ENCODE measurements at regions not wholly inside any gene's neighbourhood (a gene's known extent, or its start where the extent isn't known, plus 50 kb on each side); places are given as distances from the start of the nearest gene placed in this dataset.

- DNase-seq: peak; percentile 81
These were observed 86.5 kb upstream of the PFKP start for GRCh38 chr10:2980791-2981360.

- DNase-seq: no peak
These were observed 87.2 kb upstream of the PFKP start for GRCh38 chr10:2980116-2980515.

GRCh38 chr10:2979306-2979705 is 88.0 kb upstream of the PFKP start:
- DNase-seq: no peak

GRCh38 chr10:2978574-2979273 is 88.6 kb upstream of the PFKP start:
- no peak for DNase-seq

GRCh38 chr10:2978111-2978510 is 89.2 kb upstream of the PFKP start:
- DNase-seq: no peak

GRCh38 chr10:2974503-2975207 is 92.7 kb upstream of the PFKP start:
- no peak for DNase-seq

GRCh38 chr10:2974083-2974482 is 93.3 kb upstream of the PFKP start:
- no peak for DNase-seq

- DNase-seq: no peak
These were observed 94.5 kb upstream of the PFKP start for GRCh38 chr10:2972810-2973209.

GRCh38 chr10:2972216-2972615 is 95.1 kb upstream of the PFKP start:
- no peak for DNase-seq

GRCh38 chr10:2970190-2970823 is 97.0 kb upstream of the PFKP start:
- no peak for DNase-seq

- no peak for DNase-seq
These were observed 98.8 kb upstream of the PFKP start for GRCh38 chr10:2968401-2969058.

- DNase-seq: no peak
These were observed 101.2 kb upstream of the PFKP start for GRCh38 chr10:2966134-2966533.

GRCh38 chr10:2964632-2965296 is 102.6 kb upstream of the PFKP start:
- DNase-seq: no peak

GRCh38 chr10:2963889-2964631 is 103.3 kb upstream of the PFKP start:
- DNase-seq: no peak

- no peak for DNase-seq
These were observed 105.2 kb upstream of the PFKP start for GRCh38 chr10:2962194-2962593.

- no peak for DNase-seq
These were observed 108.7 kb upstream of the PFKP start for GRCh38 chr10:2958659-2959058.

- DNase-seq: no peak
These were observed 109.6 kb upstream of the PFKP start for GRCh38 chr10:2957785-2958184.

- DNase-seq: no peak
These were observed 112.3 kb upstream of the PFKP start for GRCh38 chr10:2955064-2955463.

- DNase-seq: no peak
These were observed 113.9 kb upstream of the PFKP start for GRCh38 chr10:2953495-2953894.

GRCh38 chr10:2951235-2951835 is 116.0 kb upstream of the PFKP start:
- no peak for DNase-seq

- DNase-seq: no peak
These were observed 116.8 kb upstream of the PFKP start for GRCh38 chr10:2950546-2950945.

- DNase-seq: no peak
These were observed 117.4 kb upstream of the PFKP start for GRCh38 chr10:2949948-2950354.

Data from islet precursor cell (in vitro differentiated cells).